ENCODE measurements at regions not wholly inside any gene's neighbourhood (a gene's known extent, or its start where the extent isn't known, plus 50 kb on each side); places are given as distances from the start of the nearest gene placed in this dataset.

DNA sequence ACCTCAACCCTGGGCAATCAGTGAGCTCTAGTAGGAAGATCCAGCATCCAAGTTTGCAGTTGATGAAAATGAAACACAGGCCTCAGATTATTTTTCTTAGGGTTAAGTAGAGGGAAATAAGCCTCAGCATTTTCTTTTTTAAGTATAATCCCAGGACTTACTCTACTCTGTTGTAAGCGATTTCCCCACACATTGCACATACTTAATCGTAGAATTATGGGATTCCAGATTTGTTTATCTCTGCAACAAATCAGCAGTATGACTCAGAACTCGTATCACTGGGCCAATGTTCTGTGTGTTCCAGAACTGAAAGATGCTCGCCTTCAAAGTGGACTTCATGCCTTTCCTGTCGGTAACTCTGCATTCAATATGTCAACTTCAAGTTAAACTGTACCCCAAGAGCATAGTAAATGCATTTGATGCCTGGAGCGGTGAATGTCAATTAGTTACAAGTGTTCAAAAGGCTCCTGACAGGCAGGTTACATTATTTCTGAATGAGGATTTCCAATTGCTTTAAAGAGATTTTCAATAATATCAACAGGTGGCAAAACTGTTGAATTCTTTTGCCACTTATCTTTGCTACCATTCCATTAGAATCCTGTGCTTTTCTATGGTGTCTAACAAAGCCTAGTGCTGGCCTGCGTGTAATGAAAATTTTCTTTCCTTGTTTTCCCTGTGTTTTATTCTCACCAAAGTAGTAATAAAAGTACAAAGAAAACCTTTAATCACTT, 323.8 kb upstream of the SYT1 start:
- Mint-ChIP-seq H3K27ac (no peak overlapping the region), H3K4me1 (no peaks in the 10 kb centered on the region), H3K4me3 (no peak overlapping the region), H3K36me3 (ENCODE audit: low read depth) (no peaks in the 10 kb centered on the region), H3K27me3 (no peaks in the 10 kb centered on the region), H3K9me3 (ENCODE audit: low read depth) (peaks cover 9% of the 10 kb centered on the region)
- intact Hi-C loops (cut with DNase I, micrococcal nuclease), result no loop called here
- ATAC-seq (no peak), DNase-seq (no peak)
- ChIA-PET CTCF (no interaction called here), POLR2A (no interaction called here)

DNA sequence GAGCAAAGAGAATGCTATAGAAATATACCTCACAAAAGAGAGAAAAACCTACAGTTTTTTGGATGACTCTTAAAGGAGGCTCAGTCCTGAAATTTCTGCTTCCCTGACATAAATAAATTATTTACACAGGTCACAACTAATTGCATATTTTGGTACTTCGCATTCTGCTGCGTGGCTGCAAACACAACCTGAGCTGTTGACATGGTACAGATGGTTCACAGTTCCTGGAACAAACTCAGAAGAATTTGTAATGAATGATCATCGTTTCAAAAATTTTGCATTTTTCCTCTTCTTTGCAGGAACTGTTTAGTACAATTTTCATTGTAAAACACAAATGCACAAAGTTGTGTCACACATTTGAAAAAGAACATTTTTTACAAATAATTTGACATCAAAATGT, 313.7 kb upstream of the SYT1 start:
- H3K27ac Mint-ChIP-seq, result no peak overlapping the region
- H3K9me3 Mint-ChIP-seq (ENCODE audit: low read depth), result peaks cover 2% of the 10 kb centered on the region
- H3K36me3 Mint-ChIP-seq (ENCODE audit: low read depth), result no peaks in the 10 kb centered on the region
- no peaks in the 10 kb centered on the region for H3K4me1 Mint-ChIP-seq
- POLR2A ChIA-PET, result interaction anchor here (0.6 kb wide), 1 partner anchor 229 kb away, joined by 9 read pairs; no protein-coding TSS in a partner anchor
- no peak overlapping the region for H3K4me3 Mint-ChIP-seq
- ATAC-seq (no peak), DNase-seq (no peak)
- intact Hi-C loops (cut with DNase I, micrococcal nuclease), result no loop called here
- CTCF ChIA-PET, result no interaction called here
- no peaks in the 10 kb centered on the region for H3K27me3 Mint-ChIP-seq

GRCh38 chr12:78555802-78556201, 308.8 kb upstream of the SYT1 start:
- intact Hi-C loops (cut with DNase I, micrococcal nuclease), result no loop called here
- H3K27ac Mint-ChIP-seq, result no peak overlapping the region
- H3K27me3 Mint-ChIP-seq, result no peaks in the 10 kb centered on the region
- ChIA-PET CTCF (interaction anchor here (0.5 to 1.0 kb wide), 2 partner anchors 9 to 100 kb away, joined by 3 to 4 read pairs; no protein-coding TSS in a partner anchor), POLR2A (no interaction called here)
- DNase-seq (no peak), ATAC-seq (no peak)
- H3K4me3 Mint-ChIP-seq, result no peak overlapping the region
- no peaks in the 10 kb centered on the region for H3K4me1 Mint-ChIP-seq
- H3K9me3 Mint-ChIP-seq (ENCODE audit: low read depth), result peaks cover 4% of the 10 kb centered on the region
- H3K36me3 Mint-ChIP-seq (ENCODE audit: low read depth), result no peaks in the 10 kb centered on the region

DNA sequence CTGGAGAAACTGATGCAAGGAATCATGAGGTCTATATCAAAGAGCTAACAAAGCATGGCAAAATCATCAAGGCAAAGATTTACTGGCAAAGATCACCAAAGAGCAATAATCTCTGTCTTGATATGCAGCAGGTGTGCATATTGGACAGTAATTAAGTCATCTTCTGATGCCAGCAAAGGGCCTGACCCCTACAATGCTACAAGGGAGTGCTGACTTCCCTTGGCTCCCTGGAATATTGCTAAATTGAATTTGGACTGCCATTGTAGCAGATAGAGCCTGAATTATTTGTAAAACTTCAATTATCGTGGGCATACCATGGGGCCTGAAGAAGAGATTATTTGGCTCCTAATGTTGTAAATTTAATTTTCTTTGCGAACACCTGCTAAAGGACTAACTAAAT, 307.9 kb upstream of the SYT1 start:
- no peaks in the 10 kb centered on the region for H3K27me3 Mint-ChIP-seq

DNA sequence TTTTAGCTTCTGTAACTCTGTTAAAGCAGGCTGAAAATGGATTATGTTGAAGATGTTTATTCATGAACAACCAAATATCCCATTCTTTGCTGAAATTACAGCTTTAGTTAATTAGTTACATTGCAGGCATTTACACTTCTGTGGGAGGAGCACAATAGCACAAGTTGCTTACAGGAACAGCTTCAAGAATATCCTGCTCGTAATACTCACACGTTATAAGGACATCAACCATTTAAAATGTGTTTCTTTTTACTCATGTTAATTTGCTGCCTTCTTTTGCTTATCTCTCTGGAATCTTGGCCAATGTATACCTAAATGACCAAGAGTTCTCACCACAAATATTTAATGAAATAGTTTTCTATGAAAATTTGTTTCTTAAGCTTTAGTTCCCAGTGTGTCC, 305.2 kb upstream of the SYT1 start:
- Mint-ChIP-seq H3K9me3 (ENCODE audit: low read depth) (peaks cover 1% of the 10 kb centered on the region), H3K36me3 (ENCODE audit: low read depth) (no peaks in the 10 kb centered on the region), H3K27ac (no peak overlapping the region), H3K4me3 (no peak overlapping the region), H3K4me1 (no peaks in the 10 kb centered on the region), H3K27me3 (no peaks in the 10 kb centered on the region)
- intact Hi-C loops (cut with DNase I, micrococcal nuclease), result no loop called here
- DNase-seq (no peak), ATAC-seq (no peak)
- ChIA-PET POLR2A (no interaction called here), CTCF (no interaction called here)

More for the DNA sequence above, 307.9 kb upstream of the SYT1 start:
- ATAC-seq (no peak), DNase-seq (no peak)
- intact Hi-C loops (cut with DNase I, micrococcal nuclease), result no loop called here
- Mint-ChIP-seq H3K36me3 (ENCODE audit: low read depth) (no peaks in the 10 kb centered on the region), H3K27ac (no peak overlapping the region), H3K9me3 (ENCODE audit: low read depth) (peaks cover 4% of the 10 kb centered on the region), H3K4me3 (no peak overlapping the region), H3K4me1 (no peaks in the 10 kb centered on the region)
- CTCF ChIA-PET, result no interaction called here
- POLR2A ChIA-PET, result no interaction called here

GRCh38 chr12:78559886-78560285, 304.7 kb upstream of the SYT1 start:
- no peak overlapping the region for H3K4me3 Mint-ChIP-seq
- ChIA-PET POLR2A (no interaction called here), CTCF (no interaction called here)
- H3K36me3 Mint-ChIP-seq (ENCODE audit: low read depth), result no peaks in the 10 kb centered on the region
- H3K9me3 Mint-ChIP-seq (ENCODE audit: low read depth), result peaks cover 1% of the 10 kb centered on the region
- no peak overlapping the region for H3K27ac Mint-ChIP-seq
- ATAC-seq (no peak), DNase-seq (no peak)
- intact Hi-C loops (cut with DNase I, micrococcal nuclease), result no loop called here
- no peaks in the 10 kb centered on the region for H3K27me3 Mint-ChIP-seq
- H3K4me1 Mint-ChIP-seq, result no peaks in the 10 kb centered on the region

DNA sequence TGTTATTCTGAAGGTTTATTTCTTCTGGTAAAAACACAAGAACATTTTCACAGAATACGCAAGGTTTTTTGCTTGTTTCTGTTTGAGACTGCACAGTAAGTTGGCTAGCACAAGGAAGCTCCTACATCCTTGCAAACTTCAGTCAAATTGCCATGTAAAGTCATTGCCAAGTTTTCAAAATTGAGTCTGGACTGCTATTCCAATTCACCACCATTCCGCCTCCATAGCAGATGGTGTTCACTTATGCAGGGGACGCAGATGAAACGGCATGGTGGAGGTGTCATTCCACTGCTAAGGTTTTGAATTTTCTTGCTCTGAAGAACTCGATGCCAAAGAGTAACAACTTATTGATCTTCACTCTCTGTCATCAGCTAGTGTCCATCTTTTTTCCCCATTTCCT, 303.9 kb upstream of the SYT1 start:
- Mint-ChIP-seq H3K27ac (no peak overlapping the region), H3K36me3 (ENCODE audit: low read depth) (no peaks in the 10 kb centered on the region), H3K4me1 (no peaks in the 10 kb centered on the region), H3K9me3 (ENCODE audit: low read depth) (peaks cover 1% of the 10 kb centered on the region), H3K27me3 (no peaks in the 10 kb centered on the region), H3K4me3 (no peak overlapping the region)
- POLR2A ChIA-PET, result no interaction called here
- no peak for ATAC-seq
- CTCF ChIA-PET, result no interaction called here
- intact Hi-C loops (cut with DNase I, micrococcal nuclease), result no loop called here
- no peak for DNase-seq

GRCh38 chr12:78562368-78563205, 302.0 kb upstream of the SYT1 start:
- H3K4me3 Mint-ChIP-seq, result no peak overlapping the region
- ChIA-PET CTCF (no interaction called here), POLR2A (no interaction called here)
- H3K4me1 Mint-ChIP-seq, result no peaks in the 10 kb centered on the region
- H3K9me3 Mint-ChIP-seq (ENCODE audit: low read depth), result no peaks in the 10 kb centered on the region
- H3K27me3 Mint-ChIP-seq, result no peaks in the 10 kb centered on the region
- ATAC-seq (no peak), DNase-seq (no peak)
- no peaks in the 10 kb centered on the region for H3K36me3 Mint-ChIP-seq (ENCODE audit: low read depth)
- intact Hi-C loops (cut with DNase I, micrococcal nuclease), result no loop called here
- no peak overlapping the region for H3K27ac Mint-ChIP-seq

DNA sequence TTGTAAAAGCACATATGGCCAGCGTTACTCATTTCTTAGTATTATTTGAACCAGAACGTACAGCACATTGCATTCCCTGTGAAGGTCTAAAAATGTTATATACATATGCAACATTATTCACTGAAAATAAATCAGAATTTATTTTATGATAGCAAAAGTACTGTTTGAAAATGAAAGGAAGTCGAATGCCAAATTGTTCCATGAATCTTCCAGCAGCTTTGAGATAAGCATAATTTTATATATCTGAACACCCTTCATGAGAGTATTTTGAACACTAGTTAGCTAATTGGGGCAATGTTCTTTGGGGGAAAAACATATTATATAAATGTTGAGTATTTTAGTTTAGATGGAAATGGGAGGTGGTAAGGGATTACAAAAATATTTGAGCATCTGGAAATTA, 300.7 kb upstream of the SYT1 start:
- CTCF ChIA-PET, result no interaction called here
- ATAC-seq (no peak), DNase-seq (no peak)
- Mint-ChIP-seq H3K27me3 (no peaks in the 10 kb centered on the region), H3K4me1 (no peaks in the 10 kb centered on the region), H3K27ac (no peak overlapping the region), H3K9me3 (ENCODE audit: low read depth) (no peaks in the 10 kb centered on the region), H3K4me3 (no peak overlapping the region), H3K36me3 (ENCODE audit: low read depth) (no peaks in the 10 kb centered on the region)
- POLR2A ChIA-PET, result no interaction called here
- intact Hi-C loops (cut with DNase I, micrococcal nuclease), result no loop called here

DNA sequence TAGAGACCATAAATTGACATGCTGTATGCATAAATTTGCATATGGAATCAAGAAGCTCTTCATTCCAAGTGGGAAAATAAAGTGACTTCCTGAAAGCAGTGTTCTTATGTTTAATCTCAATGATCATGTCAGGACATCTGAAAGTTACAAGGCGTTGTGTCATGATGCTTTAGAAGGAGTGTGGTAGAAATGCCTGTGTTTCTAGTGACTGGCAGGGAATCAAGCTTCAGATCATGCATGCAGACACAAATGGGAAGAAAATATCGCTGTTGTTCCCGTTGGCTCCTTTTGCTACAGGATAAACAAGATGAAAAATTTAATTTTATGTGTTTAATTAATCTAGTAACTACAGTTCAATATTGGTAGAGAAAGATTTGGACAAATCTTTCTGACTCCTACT, 298.1 kb upstream of the SYT1 start:
- H3K4me1 Mint-ChIP-seq, result no peaks in the 10 kb centered on the region
- no peaks in the 10 kb centered on the region for H3K27me3 Mint-ChIP-seq
- intact Hi-C loops (cut with DNase I, micrococcal nuclease), result no loop called here
- no peak overlapping the region for H3K27ac Mint-ChIP-seq
- no peak for ATAC-seq
- H3K4me3 Mint-ChIP-seq, result no peak overlapping the region
- no peaks in the 10 kb centered on the region for H3K9me3 Mint-ChIP-seq (ENCODE audit: low read depth)
- CTCF ChIA-PET, result no interaction called here
- no peaks in the 10 kb centered on the region for H3K36me3 Mint-ChIP-seq (ENCODE audit: low read depth)
- POLR2A ChIA-PET, result no interaction called here
- DNase-seq, result no peak

- no peaks in the 10 kb centered on the region for H3K36me3 Mint-ChIP-seq (ENCODE audit: low read depth)
- intact Hi-C loops (cut with DNase I, micrococcal nuclease), result no loop called here
- H3K9me3 Mint-ChIP-seq (ENCODE audit: low read depth), result peaks cover 2% of the 10 kb centered on the region
- H3K27ac Mint-ChIP-seq, result no peak overlapping the region
- no peaks in the 10 kb centered on the region for H3K27me3 Mint-ChIP-seq
- ChIA-PET CTCF (interaction anchor here (0.5 kb wide), 1 partner anchor 649 kb away, joined by 3 read pairs; no protein-coding TSS in a partner anchor), POLR2A (no interaction called here)
- DNase-seq, result no peak
- H3K4me3 Mint-ChIP-seq, result no peak overlapping the region
- no peak for ATAC-seq
- H3K4me1 Mint-ChIP-seq, result no peaks in the 10 kb centered on the region
These were observed 296.1 kb upstream of the SYT1 start for GRCh38 chr12:78568321-78569020.

GRCh38 chr12:78571953-78572352, 292.6 kb upstream of the SYT1 start:
- Mint-ChIP-seq H3K36me3 (ENCODE audit: low read depth) (no peaks in the 10 kb centered on the region), H3K27me3 (no peaks in the 10 kb centered on the region), H3K4me1 (no peaks in the 10 kb centered on the region), H3K4me3 (no peak overlapping the region), H3K9me3 (ENCODE audit: low read depth) (peaks cover 4% of the 10 kb centered on the region), H3K27ac (no peak overlapping the region)
- ChIA-PET CTCF (no interaction called here), POLR2A (no interaction called here)
- ATAC-seq (no peak), DNase-seq (no peak)
- intact Hi-C loops (cut with DNase I, micrococcal nuclease), result no loop called here
